GM06990 (cell line): ENCODE measurements at regions not wholly inside any gene's neighbourhood (a gene's known extent, or its start where the extent isn't known, plus 50 kb on each side); places are given as distances from the start of the nearest gene placed in this dataset.

ENCODE experiments used
- DNase-seq: peaks from one replicate; pipeline ENCODE4 v3.0.0-alpha.2; 2011; ENCODE audit not compliant: insufficient read length; ENCODE audit errors: extremely low read depth
- H3K27me3 ChIP-seq: replicated peaks from 2 replicates; pipeline ENCODE4 v1.6.0; 2011; ENCODE audit warnings: low read length; ENCODE audit not compliant: control insufficient read depth, insufficient read depth
- H3K36me3 ChIP-seq: 2 replicates; pipeline ENCODE4 v1.5.1; 2011; ENCODE audit warnings: low read length; ENCODE audit not compliant: control insufficient read depth, insufficient read depth
- H3K4me3 ChIP-seq: replicated peaks from 2 replicates; pipeline ENCODE4 v1.5.1; 2011; ENCODE audit warnings: low read depth, mild to moderate bottlenecking, control low read depth, low read length
- TF ChIP-seq, protein P1 (sequence below): IDR thresholded peaks from 2 replicates; pipeline ENCODE4 v1.5.1; 2011; ENCODE audit warnings: low read length, control low read depth, mild to moderate bottlenecking, inconsistent platforms; ENCODE audit not compliant: insufficient read depth, poor library complexity, severe bottlenecking

- TF ChIP-seq, protein P1, sequence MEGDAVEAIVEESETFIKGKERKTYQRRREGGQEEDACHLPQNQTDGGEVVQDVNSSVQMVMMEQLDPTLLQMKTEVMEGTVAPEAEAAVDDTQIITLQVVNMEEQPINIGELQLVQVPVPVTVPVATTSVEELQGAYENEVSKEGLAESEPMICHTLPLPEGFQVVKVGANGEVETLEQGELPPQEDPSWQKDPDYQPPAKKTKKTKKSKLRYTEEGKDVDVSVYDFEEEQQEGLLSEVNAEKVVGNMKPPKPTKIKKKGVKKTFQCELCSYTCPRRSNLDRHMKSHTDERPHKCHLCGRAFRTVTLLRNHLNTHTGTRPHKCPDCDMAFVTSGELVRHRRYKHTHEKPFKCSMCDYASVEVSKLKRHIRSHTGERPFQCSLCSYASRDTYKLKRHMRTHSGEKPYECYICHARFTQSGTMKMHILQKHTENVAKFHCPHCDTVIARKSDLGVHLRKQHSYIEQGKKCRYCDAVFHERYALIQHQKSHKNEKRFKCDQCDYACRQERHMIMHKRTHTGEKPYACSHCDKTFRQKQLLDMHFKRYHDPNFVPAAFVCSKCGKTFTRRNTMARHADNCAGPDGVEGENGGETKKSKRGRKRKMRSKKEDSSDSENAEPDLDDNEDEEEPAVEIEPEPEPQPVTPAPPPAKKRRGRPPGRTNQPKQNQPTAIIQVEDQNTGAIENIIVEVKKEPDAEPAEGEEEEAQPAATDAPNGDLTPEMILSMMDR, result no peak
- Histone ChIP-seq H3K27me3 (no peaks in the 10 kb centered on the region), H3K36me3 (no peaks in the 10 kb centered on the region), H3K4me3 (no peak overlapping the region)
- no peak for DNase-seq
Measured at GRCh38 chr5:147963948-147964693, 57.8 kb upstream of the C5orf46 start.

DNA sequence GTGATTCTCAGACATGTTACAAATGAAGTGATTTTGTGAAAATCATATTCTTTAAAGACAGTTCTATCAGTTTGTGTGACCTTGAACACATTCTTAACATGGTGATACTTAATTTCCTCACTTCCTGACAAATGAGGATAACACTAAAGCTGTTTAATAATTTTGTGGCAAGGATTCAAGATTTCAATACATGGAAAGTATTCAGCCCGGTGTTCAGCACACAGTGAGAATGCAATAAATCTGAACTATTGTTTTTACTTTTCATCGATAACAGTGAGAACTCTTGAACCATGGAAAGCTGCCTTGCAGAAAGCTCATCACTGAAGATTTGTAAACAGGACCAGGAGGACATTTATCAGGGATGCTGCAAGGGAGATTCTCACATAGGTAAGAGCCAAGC lies 57.1 kb upstream of the C5orf46 start:
- DNase-seq, result no peak
- H3K36me3 ChIP-seq, result no peaks in the 10 kb centered on the region
- H3K4me3 ChIP-seq, result no peak overlapping the region
- TF ChIP-seq, protein P1, result no peak
- no peaks in the 10 kb centered on the region for H3K27me3 ChIP-seq

- no peak for DNase-seq
- Histone ChIP-seq H3K27me3 (no peaks in the 10 kb centered on the region), H3K4me3 (no peak overlapping the region), H3K36me3 (no peaks in the 10 kb centered on the region)
- TF ChIP-seq, protein P1, result no peak
Measured at GRCh38 chr5:147961208-147961749, 54.9 kb upstream of the C5orf46 start.

DNA sequence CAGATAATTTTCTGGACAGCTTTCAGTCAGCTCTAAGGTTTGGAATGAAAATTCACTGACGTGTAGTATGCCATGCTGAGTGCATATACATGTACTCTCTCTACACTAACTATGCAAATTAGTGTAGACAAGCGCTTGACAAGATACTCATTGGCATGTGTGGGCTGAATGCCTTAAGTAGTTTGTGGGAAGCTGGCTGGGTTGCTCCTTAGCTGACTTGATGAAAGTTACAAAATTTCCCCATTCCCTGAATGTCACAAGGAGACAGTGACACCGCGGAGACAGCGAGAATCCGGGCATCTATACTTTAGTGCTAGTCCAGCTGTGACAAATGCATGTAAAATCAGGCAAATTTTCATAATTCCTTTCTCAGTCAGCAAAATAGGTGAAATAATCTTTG lies 51.6 kb upstream of the C5orf46 start:
- no peak overlapping the region for H3K4me3 ChIP-seq
- TF ChIP-seq, protein P1, result no peak
- H3K36me3 ChIP-seq, result no peaks in the 10 kb centered on the region
- H3K27me3 ChIP-seq, result no peaks in the 10 kb centered on the region
- DNase-seq, result no peak

DNA sequence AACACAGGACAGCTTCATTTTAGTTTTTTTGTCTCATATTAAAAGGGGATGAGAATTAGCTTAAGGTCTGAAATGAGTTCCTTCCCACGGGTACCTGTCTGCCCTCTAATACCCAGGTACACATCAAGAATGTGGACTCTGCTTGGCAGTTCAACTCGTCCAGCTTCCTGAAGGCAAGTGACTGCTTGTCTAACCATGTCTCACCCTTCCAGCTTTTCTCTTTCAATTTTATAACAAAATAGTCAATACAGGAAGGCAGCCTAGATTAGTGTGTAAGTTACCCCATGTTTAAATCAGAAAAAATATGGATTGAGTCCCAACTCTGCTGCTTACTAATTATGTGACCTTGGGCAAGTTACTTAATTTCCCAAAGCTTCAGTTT lies 50.5 kb upstream of the C5orf46 start:
- no peak for DNase-seq
- Histone ChIP-seq H3K36me3 (no peaks in the 10 kb centered on the region), H3K27me3 (no peaks in the 10 kb centered on the region), H3K4me3 (no peak overlapping the region)
- TF ChIP-seq, protein P1, result no peak
